HEK293 (cell line): ENCODE measurements at regions not wholly inside any gene's neighbourhood (a gene's known extent, or its start where the extent isn't known, plus 50 kb on each side); places are given as distances from the start of the nearest gene placed in this dataset.

Experiments used
- CTCF ChIA-PET: fragments of 350-600 bp; formaldehyde crosslinking; extraction: SDS; loops from one replicate; lab custom pipeline; 2021; ENCODE audit warnings: antibody characterized with exemption; lab: Yijun Ruan, JAX
- POLR2A ChIA-PET: fragments of 300-600 bp; formaldehyde crosslinking; extraction: SDS; loops from one replicate; lab custom pipeline; 2020; ENCODE audit warnings: antibody characterized with exemption, inconsistent platforms; lab: Yijun Ruan, JAX
- H3K27ac ChIP-seq: fragments of 200-500 bp; sonication (Bioruptor generic); 2 replicates; pipeline ENCODE4 v1.5.1; 2014; ENCODE audit warnings: low read depth, low read length, control low read depth, inconsistent platforms; ENCODE audit errors: extremely low read depth
- H3K36me3 ChIP-seq, 2 experiments: fragments of 200-500 bp in 1 of 2; sonication (Bioruptor generic) in 1 of 2; 1 replicate in 1 of 2; 2 replicates in 1 of 2; pipeline ENCODE4 v1.5.1; 2014 to 2017; ENCODE audit warnings: inconsistent platforms in 2 of 2, low read length in 2 of 2; ENCODE audit not compliant: control insufficient read depth in 2 of 2, insufficient read depth in 1 of 2
- H3K4me1 ChIP-seq: fragments of 200-500 bp; sonication (Bioruptor generic); 2 replicates; pipeline ENCODE4 v1.5.1; 2014; ENCODE audit warnings: mild to moderate bottlenecking, low read length, inconsistent platforms; ENCODE audit not compliant: control insufficient read depth, insufficient read depth
- H3K4me3 ChIP-seq: 2 replicates; pipeline ENCODE4 v1.5.1; 2011; ENCODE audit warnings: low read depth, mild to moderate bottlenecking, control low read depth, low read length, moderate library complexity
- H3K9me3 ChIP-seq: fragments of 200-500 bp; sonication (Bioruptor generic); 2 replicates; pipeline ENCODE4 v1.5.1; 2014; ENCODE audit warnings: low read depth, low read length, inconsistent platforms; ENCODE audit not compliant: control insufficient read depth, insufficient read depth
- GLIS2 ChIP-seq: fragments of 450-650 bp; formaldehyde crosslinking; IDR thresholded peaks from 2 replicates; pipeline ENCODE4 v1.5.1; 2016; ENCODE audit warnings: missing biosample characterization, missing genetic modification characterization
- OSR2 ChIP-seq: fragments of 450-650 bp; formaldehyde crosslinking; IDR thresholded peaks from 2 replicates; pipeline ENCODE4 v1.5.1; 2016; ENCODE audit warnings: missing biosample characterization, missing genetic modification characterization
- YY1 ChIP-seq: fragments of 450-650 bp; formaldehyde crosslinking; IDR thresholded peaks from 2 replicates; pipeline ENCODE4 v1.5.1; 2018; ENCODE audit warnings: missing biosample characterization, missing genetic modification characterization
- ZBTB20 ChIP-seq: fragments of 450-650 bp; formaldehyde crosslinking; IDR thresholded peaks from 2 replicates; pipeline ENCODE4 v1.5.1; 2016; ENCODE audit warnings: missing biosample characterization, missing genetic modification characterization
- ZEB2 ChIP-seq: fragments of 450-650 bp; formaldehyde crosslinking; IDR thresholded peaks from 2 replicates; pipeline ENCODE4 v1.5.1; 2016; ENCODE audit warnings: missing biosample characterization, missing genetic modification characterization
- ZFP69B ChIP-seq: fragments of 450-650 bp; formaldehyde crosslinking; IDR thresholded peaks from 2 replicates; pipeline ENCODE4 v1.5.1; 2016; ENCODE audit warnings: missing biosample characterization, missing genetic modification characterization
- ZNF10 ChIP-seq: fragments of 450-650 bp; formaldehyde crosslinking; IDR thresholded peaks from 2 replicates; pipeline ENCODE4 v1.5.1; 2017; ENCODE audit warnings: missing biosample characterization, missing genetic modification characterization
- ZNF138 ChIP-seq: fragments of 450-650 bp; formaldehyde crosslinking; IDR thresholded peaks from 2 replicates; pipeline ENCODE4 v1.5.1; 2016; ENCODE audit warnings: missing biosample characterization, missing genetic modification characterization, borderline replicate concordance
- ZNF157 ChIP-seq: fragments of 450-650 bp; formaldehyde crosslinking; IDR thresholded peaks from 2 replicates; pipeline ENCODE4 v1.5.1; 2016; ENCODE audit warnings: missing biosample characterization, missing genetic modification characterization
- ZNF202 ChIP-seq: fragments of 450-650 bp; formaldehyde crosslinking; IDR thresholded peaks from 2 replicates; pipeline ENCODE4 v1.5.1; 2016; ENCODE audit warnings: missing biosample characterization, missing genetic modification characterization, borderline replicate concordance
- ZNF266 ChIP-seq: fragments of 450-650 bp; formaldehyde crosslinking; IDR thresholded peaks from 2 replicates; pipeline ENCODE4 v1.5.1; 2016; ENCODE audit warnings: missing biosample characterization, missing genetic modification characterization, low read depth
- ZNF335 ChIP-seq: fragments of 450-650 bp; formaldehyde crosslinking; conservative IDR thresholded peaks from 2 replicates; pipeline ENCODE4 v1.5.1; 2016; ENCODE audit warnings: missing biosample characterization, missing genetic modification characterization
- ZNF501 ChIP-seq: fragments of 450-650 bp; formaldehyde crosslinking; IDR thresholded peaks from 2 replicates; pipeline ENCODE4 v1.5.1; 2016; ENCODE audit warnings: missing biosample characterization, missing genetic modification characterization
- ZNF610 ChIP-seq: fragments of 450-650 bp; formaldehyde crosslinking; IDR thresholded peaks from 2 replicates; pipeline ENCODE4 v1.5.1; 2016; ENCODE audit warnings: missing biosample characterization, missing genetic modification characterization, borderline replicate concordance
- ZNF654 ChIP-seq: fragments of 450-650 bp; formaldehyde crosslinking; IDR thresholded peaks from 2 replicates; pipeline ENCODE4 v1.5.1; 2016; ENCODE audit warnings: low read depth, missing biosample characterization, missing genetic modification characterization
- ZNF785 ChIP-seq: fragments of 450-650 bp; formaldehyde crosslinking; IDR thresholded peaks from 2 replicates; pipeline ENCODE4 v1.5.1; 2016; ENCODE audit warnings: missing biosample characterization, missing genetic modification characterization
- ZSCAN23 ChIP-seq: fragments of 450-650 bp; formaldehyde crosslinking; IDR thresholded peaks from 2 replicates; pipeline ENCODE4 v1.5.1; 2016; ENCODE audit warnings: missing biosample characterization, missing genetic modification characterization
- TF ChIP-seq, protein P1 (sequence below): fragments of 450-650 bp; formaldehyde crosslinking; IDR thresholded peaks from 2 replicates; pipeline ENCODE4 v1.5.1; 2016; ENCODE audit warnings: missing biosample characterization, missing genetic modification characterization
- TF ChIP-seq, protein P2 (sequence below): fragments of 450-650 bp; formaldehyde crosslinking; IDR thresholded peaks from 2 replicates; pipeline ENCODE4 v1.5.1; 2016; ENCODE audit warnings: missing biosample characterization, missing genetic modification characterization
- TF ChIP-seq, protein P3 (sequence below): IDR thresholded peaks from 2 replicates; pipeline ENCODE4 v1.6.1; 2011; ENCODE audit warnings: mild to moderate bottlenecking, low read depth, low read length, borderline replicate concordance
- TF ChIP-seq, protein P4 (sequence below): fragments of 450-650 bp; formaldehyde crosslinking; IDR thresholded peaks from 2 replicates; pipeline ENCODE4 v1.5.1; 2016; ENCODE audit warnings: missing biosample characterization, missing genetic modification characterization
- TF ChIP-seq, protein P5 (sequence below): fragments of 450-650 bp; formaldehyde crosslinking; IDR thresholded peaks from 2 replicates; pipeline ENCODE4 v1.5.0; 2017; ENCODE audit warnings: missing biosample characterization, missing genetic modification characterization, borderline replicate concordance
- TF ChIP-seq, protein P6 (sequence below): fragments of 450-650 bp; formaldehyde crosslinking; IDR thresholded peaks from 2 replicates; pipeline ENCODE4 v1.5.1; 2016; ENCODE audit warnings: missing biosample characterization, missing genetic modification characterization

DNA sequence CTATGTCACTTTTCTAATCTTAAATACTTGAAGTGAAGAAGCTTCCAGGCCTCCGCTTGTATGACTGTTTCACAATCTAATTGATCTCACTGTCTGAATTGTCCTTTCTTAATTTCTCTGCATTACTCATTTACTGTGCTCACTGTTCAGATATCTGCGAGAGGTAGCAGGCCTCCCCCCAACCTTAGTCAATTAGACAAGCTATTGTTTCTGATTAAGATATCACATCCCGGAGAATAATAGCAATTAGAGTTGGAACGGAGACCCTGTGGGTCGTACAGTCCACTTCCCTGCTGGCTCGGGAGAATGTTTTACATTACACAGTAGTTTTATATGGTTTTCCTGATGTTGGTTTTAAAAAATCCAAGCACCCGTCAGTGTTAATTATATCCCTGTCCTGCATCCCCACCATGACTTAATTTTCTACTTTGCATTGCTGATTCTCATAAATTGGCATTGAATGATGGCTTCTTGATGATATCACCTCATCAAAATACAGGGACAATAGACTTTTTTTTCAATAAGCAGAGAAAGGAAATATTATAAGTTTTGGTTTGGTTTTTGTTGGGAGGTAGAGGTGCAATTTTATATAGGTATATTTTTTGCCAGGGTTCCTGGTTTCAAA is 178.7 kb upstream of the TSHZ2 start:
- H3K27ac ChIP-seq, result no peak overlapping the region
- POLR2A ChIA-PET, result interaction anchor here (0.5 kb wide), 1 partner anchor 28 kb away, joined by 3 read pairs; no protein-coding TSS in a partner anchor
- no peaks in the 10 kb centered on the region for H3K9me3 ChIP-seq
- H3K36me3 ChIP-seq, result no peaks in the 10 kb centered on the region
- TF ChIP-seq ZNF266 (tag by site-specific recombination) (no peak), ZNF10 (tag by site-specific recombination) (no peak), OSR2 (tag by site-specific recombination) (no peak), ZNF785 (tag by site-specific recombination) (no peak), ZNF654 (tag by site-specific recombination) (no peak)
- TF ChIP-seq, protein P1, sequence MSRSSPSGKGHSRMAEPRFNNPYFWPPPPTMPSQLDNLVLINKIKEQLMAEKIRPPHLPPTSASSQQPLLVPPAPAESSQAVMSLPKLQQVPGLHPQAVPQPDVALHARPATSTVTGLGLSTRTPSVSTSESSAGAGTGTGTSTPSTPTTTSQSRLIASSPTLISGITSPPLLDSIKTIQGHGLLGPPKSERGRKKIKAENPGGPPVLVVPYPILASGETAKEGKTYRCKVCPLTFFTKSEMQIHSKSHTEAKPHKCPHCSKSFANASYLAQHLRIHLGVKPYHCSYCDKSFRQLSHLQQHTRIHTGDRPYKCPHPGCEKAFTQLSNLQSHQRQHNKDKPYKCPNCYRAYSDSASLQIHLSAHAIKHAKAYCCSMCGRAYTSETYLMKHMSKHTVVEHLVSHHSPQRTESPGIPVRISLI (tag by site-specific recombination), result no peak
- TF ChIP-seq, protein P2, sequence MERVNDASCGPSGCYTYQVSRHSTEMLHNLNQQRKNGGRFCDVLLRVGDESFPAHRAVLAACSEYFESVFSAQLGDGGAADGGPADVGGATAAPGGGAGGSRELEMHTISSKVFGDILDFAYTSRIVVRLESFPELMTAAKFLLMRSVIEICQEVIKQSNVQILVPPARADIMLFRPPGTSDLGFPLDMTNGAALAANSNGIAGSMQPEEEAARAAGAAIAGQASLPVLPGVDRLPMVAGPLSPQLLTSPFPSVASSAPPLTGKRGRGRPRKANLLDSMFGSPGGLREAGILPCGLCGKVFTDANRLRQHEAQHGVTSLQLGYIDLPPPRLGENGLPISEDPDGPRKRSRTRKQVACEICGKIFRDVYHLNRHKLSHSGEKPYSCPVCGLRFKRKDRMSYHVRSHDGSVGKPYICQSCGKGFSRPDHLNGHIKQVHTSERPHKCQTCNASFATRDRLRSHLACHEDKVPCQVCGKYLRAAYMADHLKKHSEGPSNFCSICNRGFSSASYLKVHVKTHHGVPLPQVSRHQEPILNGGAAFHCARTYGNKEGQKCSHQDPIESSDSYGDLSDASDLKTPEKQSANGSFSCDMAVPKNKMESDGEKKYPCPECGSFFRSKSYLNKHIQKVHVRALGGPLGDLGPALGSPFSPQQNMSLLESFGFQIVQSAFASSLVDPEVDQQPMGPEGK (tag by site-specific recombination), result no peak
- TF ChIP-seq, all 188 proteins: peak for 0
- Histone ChIP-seq H3K4me3 (no peak overlapping the region), H3K4me1 (no peaks in the 10 kb centered on the region)
- CTCF ChIA-PET, result no interaction called here

DNA sequence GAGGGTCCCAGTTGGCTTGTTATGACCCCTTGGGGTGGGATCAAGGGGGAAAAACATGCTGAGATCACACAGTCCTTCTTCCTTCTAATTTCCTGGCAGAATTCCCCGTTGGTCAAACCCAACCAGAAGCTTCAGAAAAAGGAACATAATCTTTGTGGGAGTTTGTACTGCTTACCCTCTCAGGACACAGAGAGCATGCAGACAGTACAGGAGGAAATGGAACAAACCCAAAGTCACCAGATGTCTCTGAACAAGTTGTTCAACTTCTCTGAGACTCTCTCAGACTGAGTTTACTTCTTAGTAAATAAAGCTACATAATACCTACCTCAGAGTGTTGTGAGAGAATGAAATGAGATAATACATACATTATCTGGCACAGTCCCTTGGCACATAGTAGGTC is 181.1 kb upstream of the TSHZ2 start:
- ChIA-PET CTCF (interaction anchor here (0.7 kb wide), 1 partner anchor 722 kb away, joined by 4 read pairs; no protein-coding TSS in a partner anchor), POLR2A (no interaction called here)
- Histone ChIP-seq H3K9me3 (no peaks in the 10 kb centered on the region), H3K4me1 (no peaks in the 10 kb centered on the region), H3K4me3 (no peak overlapping the region), H3K27ac (no peak overlapping the region), H3K36me3 (no peaks in the 10 kb centered on the region)
- TF ChIP-seq ZNF610 (tag by site-specific recombination) (no peak), ZNF157 (tag by site-specific recombination) (peak; percentile 70)

DNA sequence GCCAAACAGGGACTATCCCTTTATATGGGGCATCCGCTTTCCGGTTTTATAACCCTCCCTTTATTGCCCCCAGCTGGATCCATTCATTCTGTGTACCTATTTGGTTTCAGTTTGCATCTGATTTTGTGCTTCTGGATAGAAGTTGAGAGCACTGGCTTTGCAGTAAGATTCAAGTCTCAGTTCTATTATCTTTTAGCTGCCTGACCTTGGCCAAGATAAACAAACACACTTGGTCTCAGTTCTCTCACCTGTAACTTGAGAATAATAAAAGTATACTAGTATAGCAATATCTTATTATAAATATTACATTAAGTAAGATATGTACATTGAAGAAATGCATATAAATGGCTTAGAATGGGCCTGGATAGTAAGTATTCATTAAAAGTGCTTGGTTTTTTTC is 182.4 kb upstream of the TSHZ2 start:
- Histone ChIP-seq H3K36me3 (no peaks in the 10 kb centered on the region), H3K4me1 (no peaks in the 10 kb centered on the region), H3K27ac (no peak overlapping the region), H3K4me3 (no peak overlapping the region), H3K9me3 (no peaks in the 10 kb centered on the region)
- CTCF ChIA-PET, result no interaction called here
- POLR2A ChIA-PET, result no interaction called here
- TF ChIP-seq YY1 (no peak), ZNF501 (no peak), ZEB2 (tag by site-specific recombination) (no peak), ZNF335 (tag by site-specific recombination) (no peak), GLIS2 (tag by site-specific recombination) (no peak), ZBTB20 (tag by site-specific recombination) (no peak), ZNF202 (tag by site-specific recombination) (no peak), ZFP69B (tag by site-specific recombination) (no peak), ZNF138 (tag by site-specific recombination) (no peak), ZSCAN23 (tag by site-specific recombination) (no peak)
- TF ChIP-seq, protein P3, sequence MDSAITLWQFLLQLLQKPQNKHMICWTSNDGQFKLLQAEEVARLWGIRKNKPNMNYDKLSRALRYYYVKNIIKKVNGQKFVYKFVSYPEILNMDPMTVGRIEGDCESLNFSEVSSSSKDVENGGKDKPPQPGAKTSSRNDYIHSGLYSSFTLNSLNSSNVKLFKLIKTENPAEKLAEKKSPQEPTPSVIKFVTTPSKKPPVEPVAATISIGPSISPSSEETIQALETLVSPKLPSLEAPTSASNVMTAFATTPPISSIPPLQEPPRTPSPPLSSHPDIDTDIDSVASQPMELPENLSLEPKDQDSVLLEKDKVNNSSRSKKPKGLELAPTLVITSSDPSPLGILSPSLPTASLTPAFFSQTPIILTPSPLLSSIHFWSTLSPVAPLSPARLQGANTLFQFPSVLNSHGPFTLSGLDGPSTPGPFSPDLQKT, result no peak
- TF ChIP-seq, protein P4, sequence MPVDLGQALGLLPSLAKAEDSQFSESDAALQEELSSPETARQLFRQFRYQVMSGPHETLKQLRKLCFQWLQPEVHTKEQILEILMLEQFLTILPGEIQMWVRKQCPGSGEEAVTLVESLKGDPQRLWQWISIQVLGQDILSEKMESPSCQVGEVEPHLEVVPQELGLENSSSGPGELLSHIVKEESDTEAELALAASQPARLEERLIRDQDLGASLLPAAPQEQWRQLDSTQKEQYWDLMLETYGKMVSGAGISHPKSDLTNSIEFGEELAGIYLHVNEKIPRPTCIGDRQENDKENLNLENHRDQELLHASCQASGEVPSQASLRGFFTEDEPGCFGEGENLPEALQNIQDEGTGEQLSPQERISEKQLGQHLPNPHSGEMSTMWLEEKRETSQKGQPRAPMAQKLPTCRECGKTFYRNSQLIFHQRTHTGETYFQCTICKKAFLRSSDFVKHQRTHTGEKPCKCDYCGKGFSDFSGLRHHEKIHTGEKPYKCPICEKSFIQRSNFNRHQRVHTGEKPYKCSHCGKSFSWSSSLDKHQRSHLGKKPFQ (tag by site-specific recombination), result no peak
- TF ChIP-seq, protein P5, sequence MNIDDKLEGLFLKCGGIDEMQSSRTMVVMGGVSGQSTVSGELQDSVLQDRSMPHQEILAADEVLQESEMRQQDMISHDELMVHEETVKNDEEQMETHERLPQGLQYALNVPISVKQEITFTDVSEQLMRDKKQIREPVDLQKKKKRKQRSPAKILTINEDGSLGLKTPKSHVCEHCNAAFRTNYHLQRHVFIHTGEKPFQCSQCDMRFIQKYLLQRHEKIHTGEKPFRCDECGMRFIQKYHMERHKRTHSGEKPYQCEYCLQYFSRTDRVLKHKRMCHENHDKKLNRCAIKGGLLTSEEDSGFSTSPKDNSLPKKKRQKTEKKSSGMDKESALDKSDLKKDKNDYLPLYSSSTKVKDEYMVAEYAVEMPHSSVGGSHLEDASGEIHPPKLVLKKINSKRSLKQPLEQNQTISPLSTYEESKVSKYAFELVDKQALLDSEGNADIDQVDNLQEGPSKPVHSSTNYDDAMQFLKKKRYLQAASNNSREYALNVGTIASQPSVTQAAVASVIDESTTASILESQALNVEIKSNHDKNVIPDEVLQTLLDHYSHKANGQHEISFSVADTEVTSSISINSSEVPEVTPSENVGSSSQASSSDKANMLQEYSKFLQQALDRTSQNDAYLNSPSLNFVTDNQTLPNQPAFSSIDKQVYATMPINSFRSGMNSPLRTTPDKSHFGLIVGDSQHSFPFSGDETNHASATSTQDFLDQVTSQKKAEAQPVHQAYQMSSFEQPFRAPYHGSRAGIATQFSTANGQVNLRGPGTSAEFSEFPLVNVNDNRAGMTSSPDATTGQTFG, result no peak
- TF ChIP-seq, protein P6, sequence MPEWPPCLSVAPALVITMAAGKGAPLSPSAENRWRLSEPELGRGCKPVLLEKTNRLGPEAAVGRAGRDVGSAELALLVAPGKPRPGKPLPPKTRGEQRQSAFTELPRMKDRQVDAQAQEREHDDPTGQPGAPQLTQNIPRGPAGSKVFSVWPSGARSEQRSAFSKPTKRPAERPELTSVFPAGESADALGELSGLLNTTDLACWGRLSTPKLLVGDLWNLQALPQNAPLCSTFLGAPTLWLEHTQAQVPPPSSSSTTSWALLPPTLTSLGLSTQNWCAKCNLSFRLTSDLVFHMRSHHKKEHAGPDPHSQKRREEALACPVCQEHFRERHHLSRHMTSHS (tag by site-specific recombination), result no peak
